HG03060 (cell line): ENCODE measurements at regions not wholly inside any gene's neighbourhood (a gene's known extent, or its start where the extent isn't known, plus 50 kb on each side); places are given as distances from the start of the nearest gene placed in this dataset.

Source experiments
- ATAC-seq: cut with Tn5 transposase; IDR thresholded peaks from one replicate; pipeline ENCODE4 v1.9.1; 2021; ENCODE audit warnings: low read depth, moderate number of reproducible peaks; ENCODE audit not compliant: unreplicated experiment

DNA sequence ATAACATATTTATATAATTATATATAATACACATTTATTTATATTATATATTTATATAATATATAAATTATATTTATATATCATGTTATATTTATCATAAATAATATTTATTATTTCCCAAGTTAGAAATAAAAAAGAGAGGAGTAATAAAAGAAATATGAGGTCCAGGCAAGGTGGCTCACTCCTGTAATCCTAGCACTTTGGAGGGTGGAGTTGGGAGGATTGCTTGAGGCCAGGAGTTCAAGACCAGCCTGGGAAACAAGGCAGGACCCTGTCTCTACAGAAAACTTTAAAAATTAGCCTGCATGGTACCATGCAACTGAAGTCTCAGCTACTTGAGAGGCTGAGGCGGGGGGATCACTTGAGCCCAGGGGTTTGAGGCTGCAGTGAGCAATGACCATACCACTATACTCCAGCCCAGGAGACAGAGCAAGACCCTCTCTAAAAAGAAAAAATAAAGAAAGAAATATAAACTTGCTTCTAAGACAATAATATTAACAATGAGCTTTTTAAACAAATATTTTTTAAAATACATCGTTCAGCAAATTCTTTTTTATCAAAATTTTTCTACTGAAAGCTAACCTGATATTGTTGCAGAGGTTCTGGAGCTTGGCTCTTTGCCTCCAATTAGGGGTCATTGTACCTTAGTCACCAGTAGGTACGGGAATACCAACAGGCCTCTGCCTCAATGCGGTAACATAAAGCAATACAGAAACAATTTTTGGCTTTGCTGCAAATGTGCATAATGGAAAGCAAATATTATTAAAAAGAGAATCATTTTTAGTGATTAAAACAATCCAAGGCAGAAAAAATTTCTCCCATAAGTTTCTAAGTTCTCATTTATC lies 290.0 kb downstream of the SETD4 start:
- no peak for ATAC-seq

- ATAC-seq, result no peak
These were observed 292.1 kb downstream of the SETD4 start for GRCh38 chr21:35768187-35768586.

GRCh38 chr21:35764586-35764985 lies 295.7 kb downstream of the SETD4 start:
- ATAC-seq, result no peak

DNA sequence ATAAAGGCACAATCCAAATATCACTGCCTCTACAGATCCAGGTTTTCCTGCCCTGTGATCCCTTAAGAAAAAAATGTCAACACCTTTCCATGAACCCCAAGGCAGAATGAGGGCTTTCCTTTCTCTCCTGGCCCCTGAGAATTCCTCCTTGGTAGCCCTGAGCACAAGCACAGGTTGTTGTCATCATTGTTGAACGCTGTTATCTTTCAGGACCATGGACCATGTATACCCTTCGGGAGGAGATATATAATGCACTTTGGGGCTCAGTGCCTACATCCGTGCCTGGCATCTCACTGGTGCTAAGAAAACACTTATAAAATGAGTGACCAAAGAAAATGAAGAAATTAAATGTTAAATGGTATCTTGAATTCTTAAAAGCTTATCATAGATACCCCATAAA lies 296.2 kb downstream of the SETD4 start:
- no peak for ATAC-seq

GRCh38 chr21:35754583-35754982 lies 305.7 kb downstream of the SETD4 start:
- ATAC-seq, result no peak

- ATAC-seq, result no peak
These were observed 307.0 kb downstream of the SETD4 start for GRCh38 chr21:35753308-35753707.

DNA sequence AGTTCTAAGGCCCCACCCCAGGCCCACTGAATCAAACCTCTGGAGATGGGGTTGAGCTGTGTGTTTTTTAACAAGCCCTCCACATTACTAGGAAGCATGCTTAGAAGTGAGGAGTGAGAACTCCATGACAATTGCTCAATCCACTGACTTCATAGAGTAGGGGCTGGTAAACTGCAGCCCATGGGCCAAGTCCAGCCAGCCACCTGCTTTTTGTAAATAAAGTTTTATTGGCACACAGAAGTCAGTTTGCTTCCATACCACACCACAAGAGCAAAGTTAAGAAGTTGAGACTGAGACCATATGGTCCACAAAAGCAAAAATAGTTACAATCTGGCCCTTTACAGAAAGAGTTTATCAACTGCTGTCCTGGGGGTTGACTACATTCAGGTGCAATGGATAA lies 309.2 kb downstream of the SETD4 start:
- no peak for ATAC-seq

- ATAC-seq, result no peak
These were observed 310.4 kb downstream of the SETD4 start for GRCh38 chr21:35749904-35750303.

- ATAC-seq, result no peak
These were observed 311.5 kb downstream of the SETD4 start for GRCh38 chr21:35748678-35749314.

DNA sequence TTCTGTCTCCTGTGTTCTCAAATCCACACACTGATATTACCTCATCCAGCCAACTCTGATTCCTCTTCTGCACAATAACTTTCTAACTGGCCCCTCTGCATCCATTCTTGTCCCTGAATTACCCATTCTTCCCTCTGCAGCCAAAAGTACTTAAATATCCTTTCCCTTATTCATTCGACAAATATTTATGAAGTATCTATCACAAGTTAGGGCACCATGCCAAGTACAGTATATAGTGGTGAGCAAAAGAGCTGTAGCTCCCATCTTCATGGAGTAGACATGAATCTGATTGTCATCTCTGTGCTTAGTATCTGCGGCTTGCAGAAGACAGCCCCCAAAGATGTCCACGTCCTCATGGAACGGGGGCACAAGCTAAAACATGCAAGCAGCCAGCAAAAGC lies 316.8 kb downstream of the SETD4 start:
- no peak for ATAC-seq

DNA sequence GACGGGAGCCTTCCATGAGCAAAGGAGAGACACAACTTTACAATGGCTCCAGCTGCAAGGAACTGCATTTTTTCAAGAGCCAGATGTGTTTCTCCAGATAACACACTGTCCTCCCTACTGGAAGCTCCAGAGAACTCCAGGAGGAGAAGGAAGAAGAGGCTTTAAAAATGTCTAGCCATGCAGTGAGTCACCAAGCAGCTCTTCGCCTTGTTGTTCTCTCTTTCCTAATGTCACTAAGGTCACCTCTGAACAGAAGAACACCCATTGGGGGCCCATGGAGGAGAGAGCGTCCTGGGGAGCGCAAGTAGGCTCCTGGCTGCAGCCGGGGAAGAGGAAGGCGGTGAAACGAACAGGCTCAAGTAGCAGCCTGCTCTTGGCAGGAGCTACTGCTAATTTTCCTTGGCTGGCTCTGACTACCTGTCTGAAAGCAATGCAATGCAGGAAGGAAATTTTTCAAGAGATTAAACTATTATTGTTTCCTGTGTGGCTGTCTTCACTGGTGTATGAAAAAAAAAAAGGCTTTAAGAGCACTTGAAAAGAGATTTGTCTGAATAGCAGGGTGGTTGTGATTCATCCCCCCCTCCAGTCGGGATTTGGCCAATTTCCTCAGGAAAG lies 321.9 kb downstream of the SETD4 start:
- no peak for ATAC-seq

DNA sequence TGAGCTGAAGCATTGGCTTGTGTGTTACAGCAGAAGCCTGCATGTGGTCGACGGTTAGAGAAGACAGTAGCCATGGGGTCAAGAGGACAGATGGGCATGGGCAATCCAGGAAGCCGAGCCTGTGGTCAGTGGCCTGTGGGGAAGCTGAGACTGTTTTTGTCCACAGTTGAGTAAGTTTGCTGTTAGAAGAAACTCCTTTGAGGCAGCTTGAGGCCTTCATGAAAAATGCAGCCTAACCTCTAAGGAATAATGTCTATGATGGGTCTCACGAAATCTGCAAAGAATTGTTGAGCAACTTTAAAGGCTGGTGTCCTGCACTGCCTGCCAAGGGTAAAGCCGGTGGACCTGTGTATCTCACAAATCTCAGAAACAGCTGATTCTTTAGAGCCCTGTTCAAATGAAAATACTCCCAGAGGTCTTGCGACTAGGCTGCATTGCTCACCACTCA lies 322.4 kb downstream of the SETD4 start:
- ATAC-seq, result no peak

DNA sequence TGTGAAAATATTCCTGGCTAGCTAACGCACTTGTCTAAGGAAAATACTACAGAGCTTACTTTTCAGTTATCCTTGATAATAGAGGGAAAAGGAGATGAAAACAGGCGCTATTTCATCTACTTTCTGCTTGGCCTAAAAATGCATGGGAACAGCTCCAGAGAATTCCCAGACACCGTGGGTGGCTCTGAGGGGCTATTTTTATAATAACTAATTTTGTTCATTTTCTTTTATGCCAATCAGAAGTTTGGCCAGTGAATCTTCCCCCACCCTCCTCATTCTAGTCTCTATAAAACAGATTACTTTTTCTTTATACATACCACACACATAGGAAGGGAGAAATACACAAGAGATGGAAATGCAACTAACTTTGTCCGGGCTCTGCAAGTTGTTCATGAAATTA lies 322.9 kb downstream of the SETD4 start:
- ATAC-seq, result no peak

GRCh38 chr21:35732788-35733187 lies 327.5 kb downstream of the SETD4 start:
- ATAC-seq, result no peak

DNA sequence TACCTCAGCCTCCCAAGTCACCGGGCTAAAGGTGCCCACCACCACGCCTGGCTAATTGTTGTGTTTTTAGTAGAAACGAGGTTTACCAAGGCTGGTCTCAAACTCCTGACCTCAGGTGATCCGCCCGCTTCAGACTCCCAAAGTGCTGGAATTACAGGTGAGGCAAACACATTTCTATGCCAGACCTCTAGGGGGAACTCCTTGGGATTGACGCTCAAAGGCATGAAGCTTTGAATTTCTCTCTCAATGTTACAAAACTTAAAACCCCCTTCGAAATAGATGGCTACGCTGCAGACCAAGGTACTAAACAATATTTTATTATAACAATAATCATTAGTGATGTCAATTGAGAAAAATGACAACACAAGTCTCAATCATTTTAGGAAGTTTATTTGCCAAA lies 330.0 kb downstream of the SETD4 start:
- ATAC-seq, result no peak

GRCh38 chr21:35727830-35728229 lies 332.5 kb downstream of the SETD4 start:
- no peak for ATAC-seq

- ATAC-seq, result no peak
These were observed 336.2 kb downstream of the SETD4 start for GRCh38 chr21:35724156-35724555.

- no peak for ATAC-seq
These were observed 338.6 kb downstream of the SETD4 start for GRCh38 chr21:35721701-35722100.

DNA sequence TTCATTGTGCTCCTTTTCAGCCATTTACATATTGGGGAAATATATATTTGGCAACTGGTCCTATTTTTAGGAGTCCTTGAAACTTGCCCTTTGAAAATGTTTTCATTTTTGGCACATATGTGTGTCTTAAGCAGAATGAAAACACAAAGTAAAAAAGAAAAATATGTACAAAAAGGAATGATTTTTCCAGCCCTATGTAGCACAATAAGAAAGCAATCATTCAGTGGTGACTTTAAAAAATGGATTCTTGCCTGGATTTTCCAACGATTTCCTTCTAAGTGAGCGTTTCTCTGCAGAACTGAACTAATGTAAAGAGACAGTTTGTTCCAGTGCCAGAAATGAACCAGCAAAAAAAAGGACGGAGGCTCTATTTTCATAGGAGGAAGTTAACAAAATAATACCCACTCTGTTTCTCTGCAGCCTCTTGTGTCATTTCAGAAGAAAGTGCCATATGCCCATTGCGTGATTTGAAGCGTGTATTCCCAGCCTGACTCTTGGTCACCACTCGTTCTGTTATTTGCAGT lies 340.1 kb downstream of the SETD4 start:
- no peak for ATAC-seq

GRCh38 chr21:35719080-35719479 lies 341.2 kb downstream of the SETD4 start:
- ATAC-seq, result no peak

DNA sequence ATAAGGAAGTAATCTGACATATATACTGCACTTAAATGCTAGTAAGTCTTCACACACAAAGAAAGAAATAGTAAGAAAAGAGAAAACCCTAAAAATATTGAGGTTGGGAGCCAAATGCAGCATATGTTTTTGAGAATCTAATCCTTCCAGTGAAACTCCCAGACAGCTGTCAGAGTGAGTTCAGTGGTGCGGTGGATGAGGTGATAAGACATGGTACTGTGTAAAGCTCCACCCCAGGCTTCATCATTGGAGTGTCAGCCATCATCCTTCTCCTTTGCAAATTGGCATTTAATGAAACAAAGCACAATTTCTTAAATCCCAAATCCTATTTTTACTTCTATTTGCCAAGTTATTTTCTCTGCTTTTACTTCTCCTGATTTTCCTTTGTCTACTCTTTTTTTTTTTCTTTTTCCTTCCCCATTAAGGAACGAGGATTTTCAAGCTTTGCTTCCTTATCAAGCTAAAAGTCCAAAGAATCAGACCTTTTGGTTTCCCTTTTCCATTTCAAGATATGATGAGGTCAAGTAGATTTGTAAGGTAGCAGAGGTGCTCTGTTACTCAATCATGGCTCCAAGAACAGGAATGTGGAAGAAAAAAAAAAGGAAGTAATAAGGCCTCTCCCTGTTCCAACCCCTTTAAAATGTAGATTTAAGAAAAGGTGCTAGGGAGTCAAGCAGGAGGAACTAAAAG lies 343.3 kb downstream of the SETD4 start:
- ATAC-seq, result no peak
